ENCODE measurements at regions not wholly inside any gene's neighbourhood (a gene's known extent, or its start where the extent isn't known, plus 50 kb on each side); places are given as distances from the start of the nearest gene placed in this dataset.

GRCh38 chr4:138392751-138393308, 150.7 kb upstream of the SLC7A11 start:
- Histone ChIP-seq H3K27ac (ENCODE audit: low read depth in 1 of 2, low read length in 2 of 2) (no peak overlapping the region), H3K4me1 (ENCODE audit: insufficient read depth, low read length) (no peaks in the 10 kb centered on the region), H3K9me3 (ENCODE audit: control insufficient read depth in 1 of 2, insufficient read depth in 1 of 2, low read length in 2 of 2) (peaks cover 0 to 5% of the 10 kb centered on the region in 2 experiments), H3K36me3 (ENCODE audit: insufficient read depth, low read length) (no peaks in the 10 kb centered on the region), H3K27me3 (ENCODE audit: control insufficient read depth in 1 of 2, insufficient read depth in 2 of 2, low read length in 2 of 2) (no peaks in the 10 kb centered on the region), H3K4me3 (ENCODE audit: low read length) (no peak overlapping the region)
- ATAC-seq (ENCODE audit: poor library complexity) (no peak), DNase-seq (peak in 3 of 14 experiments; percentile 5 to 45 (median 37))
- TF ChIP-seq, protein P1, sequence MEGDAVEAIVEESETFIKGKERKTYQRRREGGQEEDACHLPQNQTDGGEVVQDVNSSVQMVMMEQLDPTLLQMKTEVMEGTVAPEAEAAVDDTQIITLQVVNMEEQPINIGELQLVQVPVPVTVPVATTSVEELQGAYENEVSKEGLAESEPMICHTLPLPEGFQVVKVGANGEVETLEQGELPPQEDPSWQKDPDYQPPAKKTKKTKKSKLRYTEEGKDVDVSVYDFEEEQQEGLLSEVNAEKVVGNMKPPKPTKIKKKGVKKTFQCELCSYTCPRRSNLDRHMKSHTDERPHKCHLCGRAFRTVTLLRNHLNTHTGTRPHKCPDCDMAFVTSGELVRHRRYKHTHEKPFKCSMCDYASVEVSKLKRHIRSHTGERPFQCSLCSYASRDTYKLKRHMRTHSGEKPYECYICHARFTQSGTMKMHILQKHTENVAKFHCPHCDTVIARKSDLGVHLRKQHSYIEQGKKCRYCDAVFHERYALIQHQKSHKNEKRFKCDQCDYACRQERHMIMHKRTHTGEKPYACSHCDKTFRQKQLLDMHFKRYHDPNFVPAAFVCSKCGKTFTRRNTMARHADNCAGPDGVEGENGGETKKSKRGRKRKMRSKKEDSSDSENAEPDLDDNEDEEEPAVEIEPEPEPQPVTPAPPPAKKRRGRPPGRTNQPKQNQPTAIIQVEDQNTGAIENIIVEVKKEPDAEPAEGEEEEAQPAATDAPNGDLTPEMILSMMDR (IDR thresholded peaks at IDR 0.05), result no peak
- H3K36me3 Mint-ChIP-seq (ENCODE audit: low read depth), result no peaks in the 10 kb centered on the region
- H3K9me3 Mint-ChIP-seq, result no peaks in the 10 kb centered on the region
- no peaks in the 10 kb centered on the region for H3K27me3 Mint-ChIP-seq
- H3K4me1 Mint-ChIP-seq (ENCODE audit: low read depth), result no peaks in the 10 kb centered on the region
- intact Hi-C loops (cut with DNase I, micrococcal nuclease), result no loop called here
- POLR2A ChIA-PET, result no interaction called here
- H3K27ac Mint-ChIP-seq, result no peak overlapping the region
- CTCF ChIA-PET, result no interaction called here
- no peak overlapping the region for H3K4me3 Mint-ChIP-seq

DNA sequence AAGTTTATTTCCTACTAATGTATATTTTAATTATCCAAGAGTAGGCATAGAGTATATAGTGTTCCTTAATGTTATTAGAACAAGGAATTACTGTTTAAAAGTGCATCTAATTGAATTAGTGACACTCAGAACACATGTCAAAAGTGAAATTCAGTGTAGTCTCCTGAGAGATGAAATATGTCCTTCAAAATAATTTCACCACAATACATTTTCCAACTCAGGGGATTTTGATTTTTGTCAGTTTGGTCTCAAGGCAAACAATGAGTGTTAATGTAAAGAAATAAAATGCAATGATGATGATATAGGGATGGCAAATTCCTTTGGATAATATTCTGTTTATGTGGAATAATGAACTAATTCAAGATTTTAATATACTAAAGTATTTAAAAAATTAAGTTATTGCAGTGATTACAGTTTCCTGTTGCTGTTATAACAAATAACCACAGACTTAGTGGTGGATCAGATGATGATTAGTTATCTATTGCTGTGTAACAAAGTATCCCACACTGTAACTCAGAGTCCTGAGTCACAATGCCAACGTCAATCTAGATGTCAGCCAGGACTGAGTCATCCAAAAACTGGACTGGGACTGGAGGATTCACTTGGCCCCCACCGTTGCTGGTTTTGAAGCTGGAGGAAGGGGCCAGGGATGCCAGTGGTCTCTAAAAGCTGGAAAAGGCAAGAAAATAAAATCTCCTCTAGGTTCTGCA, 148.0 kb upstream of the SLC7A11 start:
- CTCF ChIA-PET, result no interaction called here
- TF ChIP-seq, protein P1 (IDR thresholded peaks at IDR 0.05), result no peak
- no peak overlapping the region for H3K27ac Mint-ChIP-seq
- no peaks in the 10 kb centered on the region for H3K9me3 Mint-ChIP-seq
- H3K4me1 Mint-ChIP-seq (ENCODE audit: low read depth), result no peaks in the 10 kb centered on the region
- H3K4me3 Mint-ChIP-seq, result no peak overlapping the region
- Histone ChIP-seq H3K27me3 (ENCODE audit: control insufficient read depth in 1 of 2, insufficient read depth in 2 of 2, low read length in 2 of 2) (no peaks in the 10 kb centered on the region), H3K4me3 (ENCODE audit: low read length) (no peak overlapping the region), H3K9me3 (ENCODE audit: control insufficient read depth in 1 of 2, insufficient read depth in 1 of 2, low read length in 2 of 2) (peaks cover 0 to 5% of the 10 kb centered on the region in 2 experiments), H3K36me3 (ENCODE audit: insufficient read depth, low read length) (no peaks in the 10 kb centered on the region), H3K4me1 (ENCODE audit: insufficient read depth, low read length) (no peaks in the 10 kb centered on the region), H3K27ac (ENCODE audit: low read depth in 1 of 2, low read length in 2 of 2) (no peak overlapping the region)
- H3K27me3 Mint-ChIP-seq, result no peaks in the 10 kb centered on the region
- ATAC-seq (ENCODE audit: poor library complexity) (no peak), DNase-seq (peak in 2 of 14 experiments; percentile 39 to 57)
- intact Hi-C loops (cut with DNase I, micrococcal nuclease), result no loop called here
- POLR2A ChIA-PET, result no interaction called here
- no peaks in the 10 kb centered on the region for H3K36me3 Mint-ChIP-seq (ENCODE audit: low read depth)

GRCh38 chr4:138374947-138375346, 132.8 kb upstream of the SLC7A11 start:
- H3K27me3 ChIP-seq (ENCODE audit: control insufficient read depth in 1 of 2, insufficient read depth in 2 of 2, low read length in 2 of 2), result no peaks in the 10 kb centered on the region
- H3K36me3 ChIP-seq (ENCODE audit: insufficient read depth, low read length), result no peaks in the 10 kb centered on the region
- ChIA-PET POLR2A (no interaction called here), CTCF (no interaction called here)
- intact Hi-C loops (cut with DNase I, micrococcal nuclease), result no loop called here
- DNase-seq, result no peak
- Mint-ChIP-seq H3K27ac (no peak overlapping the region), H3K4me3 (no peak overlapping the region), H3K36me3 (ENCODE audit: low read depth) (no peaks in the 10 kb centered on the region), H3K9me3 (peaks cover 8% of the 10 kb centered on the region), H3K4me1 (ENCODE audit: low read depth) (no peaks in the 10 kb centered on the region), H3K27me3 (no peaks in the 10 kb centered on the region)
- peaks cover 4 to 7% of the 10 kb centered on the region in 2 experiments for H3K9me3 ChIP-seq (ENCODE audit: control insufficient read depth in 1 of 2, insufficient read depth in 1 of 2, low read length in 2 of 2)
- H3K4me1 ChIP-seq (ENCODE audit: insufficient read depth, low read length), result no peaks in the 10 kb centered on the region
- TF ChIP-seq, protein P1 (IDR thresholded peaks at IDR 0.05), result no peak
- ATAC-seq (ENCODE audit: poor library complexity), result no peak
- no peak overlapping the region for H3K4me3 ChIP-seq (ENCODE audit: low read length)
- no peak overlapping the region for H3K27ac ChIP-seq (ENCODE audit: low read depth in 1 of 2, low read length in 2 of 2)

Data from CD4-positive, alpha-beta T cell (primary cell).